ENCODE measurements at regions not wholly inside any gene's neighbourhood (a gene's known extent, or its start where the extent isn't known, plus 50 kb on each side); places are given as distances from the start of the nearest gene placed in this dataset.
"Not testable (repeated sequence)": the region's sequence is repeated elsewhere in the genome, so short reads cannot be mapped to it uniquely, and the experiment has no call there.

DNA sequence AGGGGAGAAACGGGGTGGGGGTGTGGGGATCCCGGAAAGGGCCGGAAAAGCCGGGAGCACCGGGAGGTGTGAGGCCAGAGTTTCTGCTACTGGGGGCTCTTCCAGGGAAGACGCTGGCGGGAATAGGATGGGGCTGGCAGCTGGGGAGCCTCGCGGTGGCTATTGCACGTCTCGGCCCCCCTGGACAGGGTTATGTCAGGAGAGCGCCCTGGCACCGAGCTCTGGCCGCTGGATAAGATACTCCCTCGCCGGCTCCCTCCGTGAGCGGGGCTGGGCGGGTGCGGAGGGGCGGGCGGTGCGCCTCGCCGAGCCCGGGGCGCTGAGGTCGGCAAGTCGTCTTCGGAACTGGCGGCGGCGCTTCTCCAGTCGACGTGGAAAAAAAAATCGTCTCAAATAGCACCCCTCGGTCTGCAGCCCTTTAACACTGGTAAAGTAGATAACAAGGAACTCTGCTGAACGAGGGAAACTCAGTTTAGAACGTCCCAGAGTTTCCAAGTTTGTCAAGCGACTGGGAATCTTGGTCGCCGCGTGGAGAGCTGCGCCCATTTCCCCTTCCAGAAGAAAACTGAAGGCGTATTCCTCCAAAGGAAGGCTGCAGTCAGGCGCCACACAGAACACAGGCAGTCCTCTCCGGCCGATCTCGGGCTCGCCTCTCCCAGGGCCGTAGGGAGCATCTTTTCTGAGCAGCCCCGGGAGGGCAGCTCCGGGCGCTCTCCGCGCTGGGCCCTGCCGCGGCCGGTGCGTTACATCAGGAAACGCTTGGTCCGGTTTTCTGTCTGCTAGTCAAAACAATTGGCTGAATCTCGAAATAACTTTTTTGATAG is 115.1 kb downstream of the KCNRG start:
- DNase-seq (ENCODE audit: low read depth), result no peak

- no peak for DNase-seq (ENCODE audit: low read depth)
These were observed 117.0 kb downstream of the KCNRG start for GRCh38 chr13:50131920-50132903.

DNA sequence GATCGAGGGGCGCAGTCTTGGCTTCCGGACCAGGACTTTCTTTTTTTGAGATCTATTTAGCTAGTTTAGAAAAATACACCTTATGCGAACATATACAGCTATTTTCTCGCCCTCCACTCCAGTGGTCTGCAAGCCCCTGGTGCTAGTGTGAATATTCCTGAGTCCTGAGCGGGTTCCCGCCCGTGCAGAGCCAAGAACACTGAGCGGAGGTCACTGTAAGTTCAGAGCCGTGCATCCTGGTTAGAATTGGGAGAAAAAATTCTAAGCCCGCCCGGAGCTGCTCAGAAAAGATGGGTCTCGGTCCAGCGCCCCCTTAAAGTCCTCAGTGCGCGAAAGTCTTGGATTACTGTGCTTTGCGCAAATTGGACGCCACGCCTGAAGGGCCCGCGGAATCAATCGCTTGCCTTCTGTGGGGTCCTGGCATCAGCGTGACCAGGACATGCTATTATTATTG is 117.7 kb downstream of the KCNRG start:
- no peak for DNase-seq (ENCODE audit: low read depth)

GRCh38 chr13:50133358-50133953 is 118.2 kb downstream of the KCNRG start:
- DNase-seq (ENCODE audit: low read depth), result no peak

- no peak for DNase-seq (ENCODE audit: low read depth)
These were observed 121.0 kb downstream of the KCNRG start for GRCh38 chr13:50136226-50136625.

GRCh38 chr13:50136678-50137077 is 121.4 kb downstream of the KCNRG start:
- DNase-seq (ENCODE audit: low read depth), result no peak

DNA sequence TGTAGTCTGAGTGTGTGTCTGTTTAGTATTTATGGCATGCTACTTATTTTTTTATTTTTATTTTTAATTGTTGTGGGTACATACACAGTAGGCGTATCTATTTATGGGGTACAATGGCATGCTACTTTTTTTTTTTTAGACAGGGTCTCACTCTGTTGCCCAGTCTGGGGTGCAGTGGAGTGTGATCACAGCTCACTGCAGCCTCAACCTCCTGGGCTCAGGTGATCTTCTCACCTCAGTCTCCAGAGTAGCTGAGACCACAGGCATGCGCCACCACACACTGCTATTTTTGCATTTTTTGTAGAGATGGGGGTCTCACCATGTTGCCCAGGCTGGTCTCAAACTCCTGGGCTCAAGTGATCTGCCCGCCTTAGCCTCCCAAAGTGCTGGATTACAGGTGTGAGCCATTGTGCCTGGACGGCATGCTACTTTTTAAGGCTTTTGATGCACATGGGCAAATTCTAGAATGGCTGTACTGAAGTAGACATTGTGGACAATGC is 124.2 kb downstream of the KCNRG start:
- DNase-seq (ENCODE audit: low read depth), result not testable (repeated sequence)

DNA sequence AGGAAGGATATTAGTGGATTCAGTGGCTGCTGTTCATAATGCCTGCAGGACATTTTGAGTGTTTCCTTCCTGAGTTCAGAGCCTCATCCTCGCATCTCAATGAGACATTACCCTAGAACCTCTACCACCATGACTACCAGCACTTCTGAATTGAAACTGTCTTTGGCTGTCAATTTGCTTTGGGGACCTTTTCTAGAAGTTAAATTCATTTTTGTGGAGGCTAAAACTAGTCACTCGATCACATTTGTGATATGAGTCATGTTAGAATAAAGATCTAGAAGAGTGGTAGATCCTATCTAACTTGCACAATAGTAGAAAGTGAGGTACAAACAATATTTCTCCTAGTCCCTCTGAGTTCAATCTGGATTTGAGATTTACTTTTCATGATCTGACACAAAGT is 124.9 kb downstream of the KCNRG start:
- DNase-seq (ENCODE audit: low read depth), result no peak

DNA sequence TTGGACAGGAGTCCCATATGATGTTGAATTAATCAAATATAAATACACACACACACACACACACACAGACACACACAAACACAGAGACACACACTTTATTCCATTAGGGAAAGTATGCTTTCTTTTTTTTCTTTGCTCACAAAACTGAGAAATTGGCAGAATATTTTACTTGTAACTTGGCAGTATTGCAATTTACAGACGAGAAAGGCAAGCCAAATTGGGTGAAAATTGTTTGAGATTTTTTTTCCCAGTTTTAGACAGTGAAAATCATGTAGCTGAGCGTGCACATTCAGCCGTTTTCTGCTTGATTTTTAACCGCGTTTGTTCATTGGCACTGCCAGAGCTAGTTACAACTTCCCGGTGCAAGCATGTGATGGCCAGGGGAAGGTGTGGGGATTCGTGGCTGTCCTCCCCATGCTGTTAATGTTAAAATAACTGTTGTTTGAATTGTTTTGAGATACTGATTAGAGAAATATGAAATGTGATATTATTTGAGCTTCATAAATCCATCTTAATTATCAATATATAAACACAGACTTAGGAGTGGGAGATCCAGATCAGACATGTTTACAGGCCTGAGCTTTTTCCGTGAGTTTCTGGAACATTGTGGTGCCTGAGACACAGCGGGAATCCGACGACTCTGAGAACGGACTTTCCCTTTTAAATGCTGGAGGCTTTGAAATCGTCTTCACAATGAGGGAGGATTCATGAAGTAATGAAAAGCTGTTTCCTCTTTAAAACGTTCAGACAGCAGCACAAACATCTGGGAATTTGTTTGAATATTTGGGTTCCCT is 125.5 kb downstream of the KCNRG start:
- no peak for DNase-seq (ENCODE audit: low read depth)

- DNase-seq (ENCODE audit: low read depth), result no peak
These were observed 126.2 kb downstream of the KCNRG start for GRCh38 chr13:50141375-50141975.

DNA sequence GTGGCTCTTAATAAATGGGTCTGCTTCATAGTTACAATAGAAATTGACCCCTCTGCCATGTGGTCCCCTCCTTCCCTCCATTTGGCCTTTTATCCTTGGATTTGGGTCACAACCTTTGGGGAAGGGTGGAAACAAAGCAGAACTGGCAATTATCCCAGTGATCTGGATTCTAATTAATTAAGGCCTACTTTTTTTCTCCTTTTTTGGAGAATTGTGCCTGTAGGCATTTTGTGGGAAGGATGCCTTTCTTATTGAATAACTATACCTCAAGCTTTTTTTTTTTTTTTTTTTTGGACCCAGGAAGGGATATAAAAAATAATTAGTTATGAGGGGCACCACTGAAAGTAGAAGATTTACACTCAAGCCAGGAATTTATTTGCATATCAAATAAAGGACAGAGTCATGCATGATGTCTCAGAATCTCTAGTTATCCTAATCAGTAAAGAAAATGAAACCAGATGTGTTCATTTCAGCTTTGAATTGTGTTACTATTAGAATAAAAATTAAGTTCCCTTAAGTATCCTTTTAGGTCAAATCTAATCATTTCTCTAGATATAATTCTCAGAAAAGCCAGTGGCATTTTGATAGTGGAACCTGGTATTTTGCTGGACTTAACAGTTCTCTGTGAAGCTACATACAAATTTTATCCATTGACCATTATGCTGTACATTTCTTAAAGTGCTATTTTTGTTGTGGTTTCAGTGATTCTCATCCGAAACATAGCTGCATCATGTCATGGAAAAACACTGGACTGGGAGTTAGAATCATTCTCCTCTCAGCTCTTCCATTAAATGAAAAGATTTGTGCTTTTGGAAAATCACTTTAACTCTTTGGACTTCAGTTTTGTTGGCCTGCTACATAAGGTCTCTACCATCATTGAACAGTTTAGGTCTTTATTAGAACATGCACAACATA is 129.3 kb downstream of the KCNRG start:
- no peak for DNase-seq (ENCODE audit: low read depth)

GRCh38 chr13:50149214-50149613 is 134.0 kb downstream of the KCNRG start:
- DNase-seq (ENCODE audit: low read depth), result no peak

- DNase-seq (ENCODE audit: low read depth), result no peak
These were observed 134.7 kb downstream of the KCNRG start for GRCh38 chr13:50149932-50150331.

- DNase-seq (ENCODE audit: low read depth), result no peak
These were observed 137.0 kb downstream of the KCNRG start for GRCh38 chr13:50152224-50152623.

- DNase-seq (ENCODE audit: low read depth), result no peak
These were observed 137.5 kb downstream of the KCNRG start for GRCh38 chr13:50152655-50153309.

GRCh38 chr13:50153401-50153800 is 138.2 kb downstream of the KCNRG start:
- DNase-seq (ENCODE audit: low read depth), result no peak

- DNase-seq (ENCODE audit: low read depth), result no peak
These were observed 138.6 kb downstream of the KCNRG start for GRCh38 chr13:50153876-50154275.

GRCh38 chr13:50154697-50155096 is 139.5 kb downstream of the KCNRG start:
- DNase-seq (ENCODE audit: low read depth), result no peak

GRCh38 chr13:50156140-50156539 is 140.9 kb downstream of the KCNRG start:
- no peak for DNase-seq (ENCODE audit: low read depth)

Measured in stimulated activated CD8-positive, alpha-beta memory T cell treated with anti-CD3 and anti-CD28 coated beads, Interleukin-12 subunit alpha, Interleukin-12 subunit beta, amount 100 ng/mL, for 4 hours (primary cell).